ENCODE measurements at regions not wholly inside any gene's neighbourhood (a gene's known extent, or its start where the extent isn't known, plus 50 kb on each side); places are given as distances from the start of the nearest gene placed in this dataset.
"Not testable (repeated sequence)": the region's sequence is repeated elsewhere in the genome, so short reads cannot be mapped to it uniquely, and the experiment has no call there.

GRCh38 chr18:11511434-11512095, 97.8 kb upstream of the SLC35G4 start:
- no peak for DNase-seq

- DNase-seq, result no peak
These were observed 102.5 kb upstream of the SLC35G4 start for GRCh38 chr18:11506856-11507255.

- no peak for DNase-seq
These were observed 103.4 kb upstream of the SLC35G4 start for GRCh38 chr18:11505993-11506392.

GRCh38 chr18:11504962-11505361, 104.4 kb upstream of the SLC35G4 start:
- DNase-seq, result no peak

- DNase-seq, result no peak
These were observed 107.0 kb upstream of the SLC35G4 start for GRCh38 chr18:11502368-11502767.

GRCh38 chr18:11501352-11501751, 108.0 kb upstream of the SLC35G4 start:
- no peak for DNase-seq

- no peak for DNase-seq
These were observed 109.0 kb upstream of the SLC35G4 start for GRCh38 chr18:11500153-11501122.

GRCh38 chr18:11498821-11499220, 110.6 kb upstream of the SLC35G4 start:
- DNase-seq, result no peak

GRCh38 chr18:11497585-11497984, 111.8 kb upstream of the SLC35G4 start:
- peak; percentile 30 for DNase-seq

GRCh38 chr18:11496526-11497172, 112.7 kb upstream of the SLC35G4 start:
- no peak for DNase-seq

GRCh38 chr18:11495441-11495840, 114.0 kb upstream of the SLC35G4 start:
- DNase-seq, result no peak

- no peak for DNase-seq
These were observed 115.3 kb upstream of the SLC35G4 start for GRCh38 chr18:11494107-11494506.

- DNase-seq, result no peak
These were observed 120.0 kb upstream of the SLC35G4 start for GRCh38 chr18:11489266-11489899.

GRCh38 chr18:11488175-11488574, 121.2 kb upstream of the SLC35G4 start:
- DNase-seq, result no peak

GRCh38 chr18:11487390-11487789, 122.0 kb upstream of the SLC35G4 start:
- no peak for DNase-seq

- no peak for DNase-seq
These were observed 127.1 kb upstream of the SLC35G4 start for GRCh38 chr18:11482271-11482670.

GRCh38 chr18:11480692-11481091, 128.7 kb upstream of the SLC35G4 start:
- no peak for DNase-seq

GRCh38 chr18:11479031-11479430, 130.4 kb upstream of the SLC35G4 start:
- not testable (repeated sequence) for DNase-seq

GRCh38 chr18:11470941-11471340, 138.5 kb upstream of the SLC35G4 start:
- no peak for DNase-seq

- no peak for DNase-seq
These were observed 140.8 kb upstream of the SLC35G4 start for GRCh38 chr18:11468617-11469016.

- no peak for DNase-seq
These were observed 141.3 kb upstream of the SLC35G4 start for GRCh38 chr18:11468120-11468519.

GRCh38 chr18:11467611-11468010, 141.8 kb upstream of the SLC35G4 start:
- no peak for DNase-seq

GRCh38 chr18:11464129-11464528, 145.3 kb upstream of the SLC35G4 start:
- no peak for DNase-seq
